Large intestine (tissue), 3 donors: ENCODE measurements at regions not wholly inside any gene's neighbourhood (a gene's known extent, or its start where the extent isn't known, plus 50 kb on each side); places are given as distances from the start of the nearest gene placed in this dataset.

Experiments
- DNase-seq, 2 donors: peaks; one replicate each; pipeline versions ENCODE4 v3.0.0 to v3.0.0-alpha.2; 2013
- H3K27ac ChIP-seq: one replicate; pipeline ENCODE4 v1.5.1; 2013; ENCODE audit warnings: low read length
- H3K27me3 ChIP-seq: 2 replicates; pipeline ENCODE4 v1.6.1; 2013; ENCODE audit warnings: low read length; ENCODE audit not compliant: control insufficient read depth, insufficient read depth
- H3K36me3 ChIP-seq: 2 replicates; pipeline ENCODE4 v1.6.1; 2013; ENCODE audit warnings: low read length; ENCODE audit not compliant: control insufficient read depth, insufficient read depth
- H3K4me1 ChIP-seq: one replicate; pipeline ENCODE4 v1.6.1; 2013; ENCODE audit warnings: low read length; ENCODE audit not compliant: control insufficient read depth, insufficient read depth
- H3K4me3 ChIP-seq: one replicate; pipeline ENCODE4 v1.5.1; 2013; ENCODE audit warnings: low read length
- H3K9me3 ChIP-seq: one replicate; pipeline ENCODE4 v1.6.1; 2013; ENCODE audit warnings: mild to moderate bottlenecking, low read depth, low read length, moderate library complexity; ENCODE audit not compliant: control insufficient read depth
- WGBS: methylation state at CpG from one replicate; pipeline ENCODE4 v1.1.5; 2013; ENCODE audit warnings: low lambda C conversion rate; ENCODE audit not compliant: insufficient coverage; 5-methylcytosine and 5-hydroxymethylcytosine counted together

GRCh38 chr2:30046396-30046795, 100.4 kb upstream of the YPEL5 start:
- no peak for DNase-seq
- Histone ChIP-seq H3K4me1 (no peaks in the 10 kb centered on the region), H3K27me3 (peaks cover 8% of the 10 kb centered on the region), H3K9me3 (no peaks in the 10 kb centered on the region), H3K4me3 (no peak overlapping the region), H3K27ac (no peak overlapping the region), H3K36me3 (no peaks in the 10 kb centered on the region)
- 100% methylated on average over 1 of the region's 2 CpGs for WGBS

GRCh38 chr2:30046979-30047378, 99.8 kb upstream of the YPEL5 start:
- Histone ChIP-seq H3K36me3 (no peaks in the 10 kb centered on the region), H3K4me1 (no peaks in the 10 kb centered on the region), H3K4me3 (no peak overlapping the region), H3K27ac (no peak overlapping the region), H3K9me3 (no peaks in the 10 kb centered on the region), H3K27me3 (peaks cover 8% of the 10 kb centered on the region)
- no CpG with 5 or more reads among the region's 3 CpGs for whole genome bisulfite sequencing
- no peak for DNase-seq

- no peaks in the 10 kb centered on the region for H3K36me3 ChIP-seq
- peaks cover 8% of the 10 kb centered on the region for H3K27me3 ChIP-seq
- no CpG with 5 or more reads among the region's 8 CpGs for WGBS
- H3K4me1 ChIP-seq = no peaks in the 10 kb centered on the region
- no peak for DNase-seq
- H3K27ac ChIP-seq = no peak overlapping the region
- no peak overlapping the region for H3K4me3 ChIP-seq
- no peaks in the 10 kb centered on the region for H3K9me3 ChIP-seq
These were observed 98.1 kb upstream of the YPEL5 start for GRCh38 chr2:30048636-30049175.

GRCh38 chr2:30055548-30055947, 91.3 kb upstream of the YPEL5 start:
- no peaks in the 10 kb centered on the region for H3K36me3 ChIP-seq
- no CpG with 5 or more reads among the region's 2 CpGs for WGBS
- H3K9me3 ChIP-seq = no peaks in the 10 kb centered on the region
- H3K27me3 ChIP-seq = no peaks in the 10 kb centered on the region
- H3K27ac ChIP-seq = no peak overlapping the region
- no peak for DNase-seq
- no peaks in the 10 kb centered on the region for H3K4me1 ChIP-seq
- no peak overlapping the region for H3K4me3 ChIP-seq

- no CpG with 5 or more reads among the region's 5 CpGs for WGBS
- Histone ChIP-seq H3K4me1 (no peaks in the 10 kb centered on the region), H3K27me3 (no peaks in the 10 kb centered on the region), H3K9me3 (no peaks in the 10 kb centered on the region), H3K4me3 (no peak overlapping the region), H3K27ac (no peak overlapping the region), H3K36me3 (no peaks in the 10 kb centered on the region)
- no peak for DNase-seq
These were observed 86.2 kb upstream of the YPEL5 start for GRCh38 chr2:30060562-30060961.

GRCh38 chr2:30068067-30068466, 78.7 kb upstream of the YPEL5 start:
- Histone ChIP-seq H3K27ac (no peak overlapping the region), H3K4me1 (no peaks in the 10 kb centered on the region), H3K27me3 (peaks cover 8% of the 10 kb centered on the region), H3K9me3 (no peaks in the 10 kb centered on the region), H3K36me3 (no peaks in the 10 kb centered on the region), H3K4me3 (no peak overlapping the region)
- DNase-seq = no peak

- H3K27me3 ChIP-seq = peaks cover 8% of the 10 kb centered on the region
- H3K4me1 ChIP-seq = no peaks in the 10 kb centered on the region
- no peak overlapping the region for H3K4me3 ChIP-seq
- no peak overlapping the region for H3K27ac ChIP-seq
- 40% methylated on average over 1 of the region's 10 CpGs for WGBS
- DNase-seq = peak; percentile 40 to 48
- no peaks in the 10 kb centered on the region for H3K9me3 ChIP-seq
- no peaks in the 10 kb centered on the region for H3K36me3 ChIP-seq
These were observed 74.5 kb upstream of the YPEL5 start for GRCh38 chr2:30072250-30072842.

- Histone ChIP-seq H3K27me3 (peaks cover 7% of the 10 kb centered on the region), H3K36me3 (no peaks in the 10 kb centered on the region), H3K4me1 (no peaks in the 10 kb centered on the region), H3K27ac (no peak overlapping the region), H3K9me3 (no peaks in the 10 kb centered on the region), H3K4me3 (no peak overlapping the region)
- DNase-seq = no peak
- 100% methylated on average over 2 of the region's 4 CpGs for WGBS
These were observed 73.3 kb upstream of the YPEL5 start for GRCh38 chr2:30073523-30073922.

- Histone ChIP-seq H3K27ac (no peak overlapping the region), H3K27me3 (peaks cover 5% of the 10 kb centered on the region)
- WGBS = no CpG with 5 or more reads among the region's 6 CpGs
These were observed 72.8 kb upstream of the YPEL5 start for GRCh38 chr2:30074023-30074422.

GRCh38 chr2:30078521-30078920, 68.3 kb upstream of the YPEL5 start:
- H3K4me1 ChIP-seq = no peaks in the 10 kb centered on the region
- WGBS = no CpG with 5 or more reads among the region's 1 CpG
- no peaks in the 10 kb centered on the region for H3K9me3 ChIP-seq
- H3K27ac ChIP-seq = no peak overlapping the region
- no peaks in the 10 kb centered on the region for H3K36me3 ChIP-seq
- no peak for DNase-seq
- H3K4me3 ChIP-seq = no peak overlapping the region
- H3K27me3 ChIP-seq = no peaks in the 10 kb centered on the region

More at GRCh38 chr2:30074023-30074422, 72.8 kb upstream of the YPEL5 start:
- H3K9me3 ChIP-seq = no peaks in the 10 kb centered on the region
- no peak overlapping the region for H3K4me3 ChIP-seq
- peak in 1 of 2 donors; percentile 3 for DNase-seq
- H3K36me3 ChIP-seq = no peaks in the 10 kb centered on the region
- H3K4me1 ChIP-seq = no peaks in the 10 kb centered on the region

GRCh38 chr2:30084915-30085314, 61.9 kb upstream of the YPEL5 start:
- Histone ChIP-seq H3K4me3 (no peak overlapping the region), H3K27me3 (peaks cover 5% of the 10 kb centered on the region), H3K36me3 (no peaks in the 10 kb centered on the region), H3K27ac (no peak overlapping the region), H3K9me3 (no peaks in the 10 kb centered on the region), H3K4me1 (no peaks in the 10 kb centered on the region)
- WGBS = no CpG with 5 or more reads among the region's 4 CpGs
- no peak for DNase-seq
